PC-3 (cell line): ENCODE measurements at regions not wholly inside any gene's neighbourhood (a gene's known extent, or its start where the extent isn't known, plus 50 kb on each side); places are given as distances from the start of the nearest gene placed in this dataset.

Experiments
- ATAC-seq: fragments of 200-7000 bp; cut with Tn5 transposase; 2 replicates; pipeline ENCODE4 v1.9.1; 2020; ENCODE audit warnings: mild to moderate bottlenecking, moderate library complexity
- BruUV-seq: library from RNA; stranded (reverse); fragments of 400-500 nt; replicated peaks from 2 replicates; lab custom pipeline; 2021; lab: Mats Ljungman, UMichigan
- CTCF ChIA-PET: fragments of 300-600 bp; sonication (Branson Sonifier 250); formaldehyde crosslinking; loops from one replicate; lab custom pipeline; 2022; ENCODE audit warnings: antibody characterized with exemption; lab: Charles Lee
- POLR2A ChIA-PET: fragments of 300-600 bp; sonication (Branson Sonifier 250); formaldehyde crosslinking; loops from one replicate; lab custom pipeline; 2022; ENCODE audit warnings: antibody characterized with exemption; ENCODE audit not compliant: unreplicated experiment; lab: Charles Lee
- DNase-seq: peaks from one replicate; pipeline ENCODE4 v3.0.0-alpha.2; 2015
- H2AFZ ChIP-seq: fragments of 300-600 bp; sonication (generic); 2 replicates; pipeline ENCODE4 v1.6.0; 2016; ENCODE audit warnings: antibody characterized with exemption, low read length
- H3F3A ChIP-seq: fragments of 300-600 bp; sonication (generic); one replicate; pipeline ENCODE4 v1.6.0; 2017; ENCODE audit warnings: antibody characterized with exemption, low read length, control low read depth, mild to moderate bottlenecking; ENCODE audit not compliant: unreplicated experiment
- H3K27ac ChIP-seq: fragments of 300-600 bp; sonication (generic); 2 replicates; pipeline ENCODE4 v1.5.1; 2016; ENCODE audit warnings: mild to moderate bottlenecking, low read length
- H3K27me3 ChIP-seq: fragments of 300-600 bp; sonication (generic); 2 replicates; pipeline ENCODE4 v1.6.1; 2016; ENCODE audit warnings: low read length, mixed read lengths
- H3K36me3 ChIP-seq: fragments of 300-600 bp; sonication (generic); 2 replicates; pipeline ENCODE4 v1.6.1; 2016; ENCODE audit warnings: low read depth, mixed run types, low read length, mixed read lengths
- H3K4me1 ChIP-seq: fragments of 300-600 bp; sonication (generic); 2 replicates; pipeline ENCODE4 v1.5.1; 2016; ENCODE audit warnings: low read length; ENCODE audit not compliant: insufficient read depth
- H3K4me2 ChIP-seq: fragments of 300-600 bp; sonication (generic); 2 replicates; pipeline ENCODE4 v1.6.0; 2016; ENCODE audit warnings: low read length
- H3K4me3 ChIP-seq: fragments of 300-600 bp; sonication (generic); 2 replicates; pipeline ENCODE4 v1.5.1; 2016; ENCODE audit warnings: mild to moderate bottlenecking, low read length, mixed read lengths
- H3K79me2 ChIP-seq: fragments of 300-600 bp; sonication (generic); 2 replicates; pipeline ENCODE4 v1.6.1; 2017; ENCODE audit warnings: low read length, mixed read lengths
- H3K9ac ChIP-seq: fragments of 300-600 bp; sonication (generic); 2 replicates; pipeline ENCODE4 v1.6.0; 2016; ENCODE audit warnings: mild to moderate bottlenecking, low read length
- H3K9me2 ChIP-seq: fragments of 300-600 bp; sonication (generic); replicated peaks from 2 replicates; pipeline ENCODE4 v1.6.1; 2016; ENCODE audit warnings: mixed run types, low read length, mixed read lengths
- H3K9me3 ChIP-seq: fragments of 300-600 bp; sonication (generic); 2 replicates; pipeline ENCODE4 v1.6.1; 2016; ENCODE audit warnings: low read length, mixed read lengths
- H4K20me1 ChIP-seq: fragments of 300-600 bp; sonication (generic); 2 replicates; pipeline ENCODE4 v1.6.1; 2016; ENCODE audit warnings: low read length, mixed read lengths
- EZH2 ChIP-seq: fragments of 300-600 bp; sonication (generic); IDR thresholded peaks from one replicate; pipeline ENCODE4 v1.6.1; 2017; ENCODE audit warnings: antibody characterized with exemption, mild to moderate bottlenecking, low read length; ENCODE audit not compliant: unreplicated experiment
- EZH2phosphoT487 ChIP-seq: fragments of 300-600 bp; sonication (generic); IDR thresholded peaks from 2 replicates; pipeline ENCODE4 v1.6.1; 2018; ENCODE audit warnings: mild to moderate bottlenecking, antibody characterized with exemption, low read length, borderline replicate concordance
- intact Hi-C: fragments of 100-400 bp; cut with micrococcal nuclease; formaldehyde crosslinking; loops from 2 replicates; pipeline ENCODE4 v1.9.0; 2023
- TF ChIP-seq, protein P1 (sequence below): fragments of 300-600 bp; sonication (generic); conservative IDR thresholded peaks from 2 replicates; pipeline ENCODE4 v1.5.1; 2017; ENCODE audit warnings: antibody characterized with exemption, low read depth, mild to moderate bottlenecking, low read length

DNA sequence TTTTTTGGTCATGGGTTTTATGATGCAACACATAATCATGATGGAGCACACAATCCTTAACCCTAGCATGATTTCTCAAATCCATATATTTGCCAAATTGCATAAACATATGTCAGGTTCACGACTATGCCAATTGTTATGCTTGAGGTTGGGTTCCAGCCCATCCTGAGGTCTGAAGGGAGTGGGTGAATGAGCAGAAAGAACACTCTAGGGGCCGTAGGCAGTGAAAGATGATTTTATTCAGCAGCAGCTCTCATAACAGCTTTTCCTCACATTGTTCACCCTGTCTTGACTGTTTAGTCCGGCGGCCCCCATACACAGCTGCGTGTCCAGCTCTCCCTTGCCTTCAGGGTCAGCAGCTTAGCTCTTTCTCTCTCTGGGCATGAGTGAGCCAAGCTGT, 627.7 kb downstream of the PLA2G4A start:
- Histone ChIP-seq H3K27ac (no peak overlapping the region), H3K4me2 (no peak overlapping the region), H3K36me3 (no peaks in the 10 kb centered on the region), H3K9me3 (no peaks in the 10 kb centered on the region), H3K4me1 (no peaks in the 10 kb centered on the region), H3K79me2 (no peaks in the 10 kb centered on the region), H3K4me3 (no peak overlapping the region), H3F3A (no peaks in the 10 kb centered on the region), H3K27me3 (no peaks in the 10 kb centered on the region), H3K9me2 (no peaks in the 10 kb centered on the region), H2AFZ (no peak overlapping the region), H4K20me1 (no peaks in the 10 kb centered on the region), H3K9ac (no peak overlapping the region)
- TF ChIP-seq, protein P1, sequence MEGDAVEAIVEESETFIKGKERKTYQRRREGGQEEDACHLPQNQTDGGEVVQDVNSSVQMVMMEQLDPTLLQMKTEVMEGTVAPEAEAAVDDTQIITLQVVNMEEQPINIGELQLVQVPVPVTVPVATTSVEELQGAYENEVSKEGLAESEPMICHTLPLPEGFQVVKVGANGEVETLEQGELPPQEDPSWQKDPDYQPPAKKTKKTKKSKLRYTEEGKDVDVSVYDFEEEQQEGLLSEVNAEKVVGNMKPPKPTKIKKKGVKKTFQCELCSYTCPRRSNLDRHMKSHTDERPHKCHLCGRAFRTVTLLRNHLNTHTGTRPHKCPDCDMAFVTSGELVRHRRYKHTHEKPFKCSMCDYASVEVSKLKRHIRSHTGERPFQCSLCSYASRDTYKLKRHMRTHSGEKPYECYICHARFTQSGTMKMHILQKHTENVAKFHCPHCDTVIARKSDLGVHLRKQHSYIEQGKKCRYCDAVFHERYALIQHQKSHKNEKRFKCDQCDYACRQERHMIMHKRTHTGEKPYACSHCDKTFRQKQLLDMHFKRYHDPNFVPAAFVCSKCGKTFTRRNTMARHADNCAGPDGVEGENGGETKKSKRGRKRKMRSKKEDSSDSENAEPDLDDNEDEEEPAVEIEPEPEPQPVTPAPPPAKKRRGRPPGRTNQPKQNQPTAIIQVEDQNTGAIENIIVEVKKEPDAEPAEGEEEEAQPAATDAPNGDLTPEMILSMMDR, result no peak
- TF ChIP-seq EZH2 (no peak), EZH2phosphoT487 (no peak)
- ATAC-seq (no peak), DNase-seq (no peak)
- ChIA-PET CTCF (no interaction called here), POLR2A (no interaction called here)
- intact Hi-C loops, result no loop called here
- no TSS peak for BruUV-seq

GRCh38 chr1:187460093-187460492, 631.3 kb downstream of the PLA2G4A start:
- Histone ChIP-seq H3K4me3 (no peak overlapping the region), H3K27ac (no peak overlapping the region), H3K9ac (no peak overlapping the region), H3F3A (no peaks in the 10 kb centered on the region), H3K4me2 (no peak overlapping the region), H2AFZ (no peak overlapping the region), H3K9me3 (no peaks in the 10 kb centered on the region), H3K4me1 (no peaks in the 10 kb centered on the region), H3K9me2 (no peaks in the 10 kb centered on the region), H4K20me1 (no peaks in the 10 kb centered on the region), H3K79me2 (no peaks in the 10 kb centered on the region), H3K27me3 (no peaks in the 10 kb centered on the region), H3K36me3 (no peaks in the 10 kb centered on the region)
- ChIA-PET POLR2A (no interaction called here), CTCF (no interaction called here)
- no TSS peak for BruUV-seq
- ATAC-seq (no peak), DNase-seq (no peak)
- no peak for TF ChIP-seq EZH2phosphoT487
- intact Hi-C loops, result no loop called here

DNA sequence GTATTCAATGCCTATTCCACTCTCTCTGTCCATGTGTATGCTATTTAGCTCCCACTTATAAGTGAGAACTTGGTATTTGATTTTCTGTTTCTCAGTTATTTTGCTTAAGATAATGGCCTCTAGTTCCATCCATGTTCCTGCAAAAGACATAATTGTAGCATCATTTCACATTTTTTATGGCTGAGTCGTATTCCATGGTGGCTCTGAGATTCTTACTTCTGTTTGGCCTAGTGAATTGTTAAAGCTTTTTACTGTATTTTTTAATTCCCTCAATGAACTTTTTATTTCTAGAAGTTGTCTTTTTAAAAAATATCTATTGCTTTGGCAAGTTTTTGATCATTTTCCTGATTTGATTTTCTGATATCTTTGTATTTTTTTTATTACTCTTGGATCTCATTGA, 635.6 kb downstream of the PLA2G4A start:
- CTCF ChIA-PET, result no interaction called here
- Histone ChIP-seq H4K20me1 (no peaks in the 10 kb centered on the region), H3K79me2 (no peaks in the 10 kb centered on the region), H3K9ac (no peak overlapping the region), H3K4me3 (no peak overlapping the region), H3K9me3 (no peaks in the 10 kb centered on the region), H3K4me2 (no peak overlapping the region), H3F3A (no peaks in the 10 kb centered on the region), H3K27ac (no peak overlapping the region), H3K4me1 (no peaks in the 10 kb centered on the region), H2AFZ (no peak overlapping the region), H3K36me3 (no peaks in the 10 kb centered on the region), H3K9me2 (no peaks in the 10 kb centered on the region), H3K27me3 (no peaks in the 10 kb centered on the region)
- BruUV-seq, result no TSS peak
- TF ChIP-seq EZH2, result no peak
- TF ChIP-seq, protein P1, result no peak
- no peak for TF ChIP-seq EZH2phosphoT487
- DNase-seq, result no peak
- no peak for ATAC-seq
- POLR2A ChIA-PET, result no interaction called here
- intact Hi-C loops, result no loop called here
